H1 (cell line): ENCODE measurements at regions not wholly inside any gene's neighbourhood (a gene's known extent, or its start where the extent isn't known, plus 50 kb on each side); places are given as distances from the start of the nearest gene placed in this dataset.

ENCODE experiments used
- CTCF ChIA-PET: fragments of 300-600 bp; sonication (Branson Sonifier 250); formaldehyde crosslinking; loops from one replicate; lab custom pipeline; 2021; ENCODE audit not compliant: partially characterized antibody; lab: Charles Lee
- POLR2A ChIA-PET: fragments of 300-600 bp; sonication (Branson Sonifier 250); formaldehyde crosslinking; loops from one replicate; lab custom pipeline; 2021; ENCODE audit warnings: inconsistent platforms; ENCODE audit not compliant: partially characterized antibody; lab: Charles Lee
- DNase-seq, 2 experiments: peaks; one replicate each; pipeline versions ENCODE4 v3.0.0 to v3.0.0-alpha.2; 2010 to 2022; ENCODE audit warnings: low spot score in 2 of 2, low read depth in 1 of 2, mixed read lengths in 1 of 2
- FAIRE-seq: peaks from 2 replicates; lab custom pipeline; 2011; peaks lifted over from hg19 to GRCh38; lab: Jason Lieb, UNC
- H2AFZ ChIP-seq: 2 replicates; pipeline ENCODE4 v1.8.1; 2012; ENCODE audit warnings: low read length, inconsistent platforms
- H2AK5ac ChIP-seq: 2 replicates; pipeline ENCODE4 v1.6.1; 2013; ENCODE audit warnings: low read depth, low read length
- H2BK120ac ChIP-seq: replicated peaks from 2 replicates; pipeline ENCODE3; 2013; ENCODE audit warnings: low read depth, low read length, inconsistent platforms
- H2BK12ac ChIP-seq: 2 replicates; pipeline ENCODE4 v1.6.1; 2013; ENCODE audit warnings: low read depth, low read length
- H2BK15ac ChIP-seq: 2 replicates; pipeline ENCODE4 v1.6.1; 2013; ENCODE audit warnings: low read length
- H2BK20ac ChIP-seq: 2 replicates; pipeline ENCODE4 v1.6.1; 2013; ENCODE audit warnings: low read length
- H2BK5ac ChIP-seq: 2 replicates; pipeline ENCODE4 v1.6.1; 2013; ENCODE audit warnings: low read depth, low read length
- H3K14ac ChIP-seq: 2 replicates; pipeline ENCODE4 v1.6.1; 2013; ENCODE audit warnings: inconsistent platforms; ENCODE audit not compliant: insufficient read length
- H3K18ac ChIP-seq: 2 replicates; pipeline ENCODE4 v1.6.1; 2013; ENCODE audit warnings: low read length; ENCODE audit errors: extremely low read depth
- H3K23ac ChIP-seq: 2 replicates; pipeline ENCODE4 v1.6.1; 2013; ENCODE audit warnings: inconsistent platforms; ENCODE audit not compliant: insufficient read length
- H3K23me2 ChIP-seq: 2 replicates; pipeline ENCODE4 v1.6.1; 2013; ENCODE audit warnings: low read depth, low read length
- H3K27ac ChIP-seq: 2 replicates; pipeline ENCODE4 v1.6.1; 2011; ENCODE audit warnings: low read depth, low read length, inconsistent platforms
- H3K27me3 ChIP-seq, 4 experiments: replicated peaks in 1 of 4; 1 replicate in 1 of 4; 2 replicates in 3 of 4; pipeline versions ENCODE4 v1.6.1 to v1.8.1; 2011 to 2013; ENCODE audit warnings: low read length in 3 of 4, mild to moderate bottlenecking in 3 of 4, inconsistent platforms in 2 of 4, mixed read lengths in 2 of 4, moderate library complexity in 1 of 4; ENCODE audit not compliant: control insufficient read depth in 3 of 4, insufficient read depth in 3 of 4; ENCODE audit errors: extremely low read depth in 1 of 4
- H3K36me3 ChIP-seq, 4 experiments: 2 replicates each; pipeline versions ENCODE4 v1.6.1 to v1.8.1; 2011 to 2013; ENCODE audit warnings: mild to moderate bottlenecking in 4 of 4, low read length in 3 of 4, moderate library complexity in 2 of 4, control low read depth in 1 of 4, inconsistent platforms in 1 of 4; ENCODE audit not compliant: insufficient read depth in 4 of 4, control insufficient read depth in 2 of 4
- H3K4ac ChIP-seq: replicated peaks from 2 replicates; pipeline ENCODE3; 2013; ENCODE audit warnings: low read length, low read depth, mixed read lengths, inconsistent platforms; ENCODE audit not compliant: insufficient read length
- H3K4me1 ChIP-seq, 4 experiments: replicated peaks in 1 of 4; 1 replicate in 1 of 4; 2 replicates in 3 of 4; pipeline versions ENCODE4 v1.6.1 to v1.8.1; 2011 to 2013; ENCODE audit warnings: low read length in 3 of 4, inconsistent platforms in 2 of 4, mixed read lengths in 1 of 4; ENCODE audit not compliant: insufficient read depth in 4 of 4, control insufficient read depth in 3 of 4
- H3K4me2 ChIP-seq, 2 experiments: 2 replicates each; pipeline versions ENCODE4 v1.6.1 to v1.8.1; 2011 to 2013; ENCODE audit warnings: low read depth in 2 of 2, low read length in 2 of 2, control low read depth in 1 of 2, inconsistent platforms in 1 of 2, mild to moderate bottlenecking in 1 of 2; ENCODE audit not compliant: insufficient read depth in 1 of 2
- H3K4me3 ChIP-seq, 4 experiments: fragments of 200-600, 300-600 bp in 1 of 4; sonication (generic), shearing (Covaris generic), sonication (Bioruptor Twin) in 1 of 4; 2 replicates each; pipeline versions ENCODE4 v1.5.1 to v1.8.1; 2011 to 2016; ENCODE audit warnings: low read length in 4 of 4, low read depth in 3 of 4, control low read depth in 2 of 4, inconsistent platforms in 2 of 4, mild to moderate bottlenecking in 2 of 4, mixed read lengths in 1 of 4, moderate library complexity in 1 of 4; ENCODE audit not compliant: insufficient read depth in 2 of 4; ENCODE audit errors: extremely low read depth in 1 of 4
- H3K56ac ChIP-seq: replicated peaks from 2 replicates; pipeline ENCODE3; 2013; ENCODE audit warnings: low read depth, mild to moderate bottlenecking, mixed read lengths, low read length, inconsistent platforms; ENCODE audit not compliant: insufficient read length
- H3K79me1 ChIP-seq: 2 replicates; pipeline ENCODE4 v1.6.1; 2013; ENCODE audit warnings: low read depth, low read length, control low read depth
- H3K79me2 ChIP-seq, 2 experiments: 2 replicates each; pipeline versions ENCODE4 v1.6.1 to v1.8.1; 2012 to 2013; ENCODE audit warnings: low read length in 2 of 2, mild to moderate bottlenecking in 2 of 2, inconsistent platforms in 1 of 2; ENCODE audit not compliant: insufficient read depth in 2 of 2, control insufficient read depth in 1 of 2
- H3K9ac ChIP-seq, 4 experiments: replicated peaks in 1 of 4; 1 replicate in 1 of 4; 2 replicates in 3 of 4; pipeline versions ENCODE4 v1.6.1 to v1.8.1; 2011 to 2013; ENCODE audit warnings: low read depth in 3 of 4, low read length in 3 of 4, control low read depth in 2 of 4, mild to moderate bottlenecking in 2 of 4, moderate library complexity in 2 of 4, inconsistent platforms in 1 of 4; ENCODE audit errors: extremely low read depth in 1 of 4
- H3K9me3 ChIP-seq, 2 experiments: 2 replicates each; pipeline versions ENCODE4 v1.6.1 to v1.8.1; 2012 to 2013; ENCODE audit warnings: mild to moderate bottlenecking in 2 of 2, moderate library complexity in 2 of 2, control low read depth in 1 of 2, inconsistent platforms in 1 of 2, low read depth in 1 of 2, low read length in 1 of 2, mixed read lengths in 1 of 2; ENCODE audit not compliant: insufficient read depth in 2 of 2
- H4K20me1 ChIP-seq, 2 experiments: replicated peaks in 1 of 2; 2 replicates each; pipeline versions ENCODE3 to v1.8.1; 2011 to 2013; ENCODE audit warnings: inconsistent platforms in 2 of 2, low read length in 2 of 2, mild to moderate bottlenecking in 1 of 2; ENCODE audit not compliant: insufficient read depth in 2 of 2, control insufficient read depth in 1 of 2
- H4K5ac ChIP-seq: 2 replicates; pipeline ENCODE4 v1.6.1; 2013; ENCODE audit warnings: low read length, low read depth, mixed read lengths, inconsistent platforms; ENCODE audit not compliant: insufficient read length
- H4K8ac ChIP-seq: 2 replicates; pipeline ENCODE4 v1.8.0; 2013; ENCODE audit warnings: mild to moderate bottlenecking, moderate library complexity, low read length, inconsistent platforms; ENCODE audit not compliant: insufficient read depth; ENCODE audit errors: extremely low read depth
- H4K91ac ChIP-seq: replicated peaks from 2 replicates; pipeline ENCODE3; 2013; ENCODE audit warnings: low read length, mixed read lengths, inconsistent platforms; ENCODE audit not compliant: insufficient read length
- CHD2 ChIP-seq: IDR thresholded peaks from 2 replicates; pipeline ENCODE4 v1.6.1; 2012; ENCODE audit warnings: low read length, improper control_type of control experiment
- EGR1 ChIP-seq: IDR thresholded peaks from 2 replicates; pipeline ENCODE4 v1.6.1; 2011; ENCODE audit warnings: low read depth, low read length, borderline replicate concordance
- GABPA ChIP-seq: IDR thresholded peaks from 2 replicates; pipeline ENCODE4 v1.6.1; 2011; ENCODE audit warnings: mild to moderate bottlenecking, low read length, moderate library complexity, borderline replicate concordance; ENCODE audit not compliant: insufficient read depth
- GTF2F1 ChIP-seq: IDR thresholded peaks from 2 replicates; pipeline ENCODE4 v1.6.1; 2012; ENCODE audit warnings: low read depth, low read length, improper control_type of control experiment, borderline replicate concordance
- KDM1A ChIP-seq: fragments of 200-600, 300-600 bp; sonication (generic); IDR thresholded peaks from 2 replicates; pipeline ENCODE4 v1.7.1; 2016; ENCODE audit warnings: mild to moderate bottlenecking, low read length, borderline replicate concordance
- KDM4A ChIP-seq: IDR thresholded peaks from one replicate; pipeline ENCODE4 v1.7.1; 2012; ENCODE audit warnings: low read depth, mild to moderate bottlenecking, moderate library complexity, low read length, inconsistent platforms; ENCODE audit not compliant: severe bottlenecking
- POLR2A ChIP-seq, 2 experiments: IDR thresholded peaks; 1 replicate in 1 of 2; 2 replicates in 1 of 2; pipeline ENCODE4 v1.6.1; 2011; ENCODE audit warnings: low read depth in 2 of 2, low read length in 2 of 2, mild to moderate bottlenecking in 2 of 2; ENCODE audit errors: control extremely low read depth in 1 of 2
- RBBP5 ChIP-seq: IDR thresholded peaks from 2 replicates; pipeline ENCODE4 v1.7.1; 2012; ENCODE audit warnings: low read depth, mild to moderate bottlenecking, inconsistent platforms, low read length, moderate library complexity, borderline replicate concordance
- SP4 ChIP-seq: IDR thresholded peaks from 2 replicates; pipeline ENCODE4 v1.6.1; 2012; ENCODE audit warnings: low read length, inconsistent platforms
- SRF ChIP-seq: IDR thresholded peaks from 2 replicates; pipeline ENCODE4 v1.6.1; 2011; ENCODE audit warnings: mild to moderate bottlenecking, low read depth, low read length, moderate library complexity
- TAF1 ChIP-seq: IDR thresholded peaks from 2 replicates; pipeline ENCODE4 v1.6.1; 2011; ENCODE audit warnings: mild to moderate bottlenecking, low read depth, low read length
- TEAD4 ChIP-seq: IDR thresholded peaks from 2 replicates; pipeline ENCODE4 v1.6.1; 2012; ENCODE audit warnings: low read depth, low read length, inconsistent platforms, mixed read lengths
- ZNF274 ChIP-seq: IDR thresholded peaks from 2 replicates; pipeline ENCODE4 v1.7.0; 2012; ENCODE audit warnings: low read length, borderline replicate concordance; ENCODE audit errors: extremely low read depth
- WGBS, 2 experiments: shearing (Covaris generic) in 1 of 2; methylation state at CpG; one replicate each; pipeline versions ENCODE4 v1.1.6 to v1.1.7; 2013 to 2015; ENCODE audit warnings: low lambda C conversion rate in 2 of 2, mixed read lengths in 2 of 2, inconsistent platforms in 1 of 2, low coverage in 1 of 2, missing lambda C conversion rate in 1 of 2; ENCODE audit not compliant: insufficient replicate concordance in 2 of 2, insufficient coverage in 1 of 2, insufficient read length in 1 of 2; ENCODE audit errors: extremely low coverage in 1 of 2, missing lambda C conversion rate in 1 of 2; 5-methylcytosine and 5-hydroxymethylcytosine counted together
- TF ChIP-seq, protein P1 (sequence below): IDR thresholded peaks from 2 replicates; pipeline ENCODE4 v1.6.1; 2012; ENCODE audit warnings: inconsistent platforms

DNA sequence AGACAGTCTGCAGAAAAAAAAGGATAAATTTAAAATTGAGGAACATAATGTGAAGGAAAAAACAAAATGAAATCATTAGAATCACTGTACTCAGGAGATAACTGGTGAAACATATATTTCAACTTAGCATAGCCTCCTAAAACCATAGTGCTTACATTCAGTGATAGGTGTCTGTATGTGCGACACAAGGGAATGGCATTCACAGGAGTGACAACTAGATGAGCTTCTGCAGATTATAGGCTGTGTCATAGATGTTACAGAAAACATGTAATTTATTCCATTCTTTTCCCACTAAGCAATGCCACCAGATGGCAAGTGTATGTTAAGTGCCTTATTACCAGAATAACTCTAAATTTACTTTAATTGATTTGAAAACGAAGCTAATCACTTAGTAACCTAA, 960.0 kb upstream of the PCDH20 start:
- Histone ChIP-seq H3K14ac (no peak overlapping the region), H3K23me2 (no peaks in the 10 kb centered on the region), H3K56ac (no peak overlapping the region), H2BK20ac (no peak overlapping the region), H2BK15ac (no peak overlapping the region), H3K4me3 (no peak overlapping the region), H3K23ac (no peak overlapping the region), H3K27me3 (no peaks in the 10 kb centered on the region), H2AFZ (no peak overlapping the region), H3K79me2 (no peaks in the 10 kb centered on the region), H3K27ac (no peak overlapping the region), H2AK5ac (no peak overlapping the region), H3K79me1 (no peaks in the 10 kb centered on the region), H4K5ac (no peak overlapping the region), H2BK120ac (no peak overlapping the region), H2BK12ac (no peak overlapping the region), H3K18ac (no peak overlapping the region), H3K4ac (no peak overlapping the region), H3K9me3 (peaks cover 0 to 6% of the 10 kb centered on the region in 2 experiments; a peak in 1 of 4 replicates), H3K4me2 (no peak overlapping the region), H3K36me3 (no peaks in the 10 kb centered on the region), H3K4me1 (no peaks in the 10 kb centered on the region), H4K8ac (no peak overlapping the region), H2BK5ac (no peak overlapping the region), H4K91ac (no peak overlapping the region), H4K20me1 (no peaks in the 10 kb centered on the region), H3K9ac (no peak overlapping the region)
- no peak for TF ChIP-seq KDM1A
- TF ChIP-seq EGR1: no peak
- no peak for TF ChIP-seq SP4
- TF ChIP-seq TEAD4: no peak
- no peak for TF ChIP-seq ZNF274
- no peak for TF ChIP-seq KDM4A
- TF ChIP-seq, protein P1, sequence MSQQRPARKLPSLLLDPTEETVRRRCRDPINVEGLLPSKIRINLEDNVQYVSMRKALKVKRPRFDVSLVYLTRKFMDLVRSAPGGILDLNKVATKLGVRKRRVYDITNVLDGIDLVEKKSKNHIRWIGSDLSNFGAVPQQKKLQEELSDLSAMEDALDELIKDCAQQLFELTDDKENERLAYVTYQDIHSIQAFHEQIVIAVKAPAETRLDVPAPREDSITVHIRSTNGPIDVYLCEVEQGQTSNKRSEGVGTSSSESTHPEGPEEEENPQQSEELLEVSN: no peak
- no peak for TF ChIP-seq SRF
- TF ChIP-seq GABPA: no peak
- TF ChIP-seq RBBP5: no peak
- no peak for TF ChIP-seq POLR2A (IDR thresholded peaks at IDR 0.05; ENCODE audit: control extremely low read depth in 1 of 2, low read depth in 2 of 2, low read length in 2 of 2)
- TF ChIP-seq CHD2: no peak
- TF ChIP-seq GTF2F1: no peak
- no peak for TF ChIP-seq TAF1
- ChIA-PET CTCF (no interaction called here), POLR2A (no interaction called here)
- DNase-seq (no peak), FAIRE-seq (no peak)
- WGBS, 2 experiments: 92% methylated on average over 2 of the region's 2 CpGs; no CpG with 5 or more reads in 1 of the 2 experiments
